ENCODE measurements at regions not wholly inside any gene's neighbourhood (a gene's known extent, or its start where the extent isn't known, plus 50 kb on each side); places are given as distances from the start of the nearest gene placed in this dataset.

DNA sequence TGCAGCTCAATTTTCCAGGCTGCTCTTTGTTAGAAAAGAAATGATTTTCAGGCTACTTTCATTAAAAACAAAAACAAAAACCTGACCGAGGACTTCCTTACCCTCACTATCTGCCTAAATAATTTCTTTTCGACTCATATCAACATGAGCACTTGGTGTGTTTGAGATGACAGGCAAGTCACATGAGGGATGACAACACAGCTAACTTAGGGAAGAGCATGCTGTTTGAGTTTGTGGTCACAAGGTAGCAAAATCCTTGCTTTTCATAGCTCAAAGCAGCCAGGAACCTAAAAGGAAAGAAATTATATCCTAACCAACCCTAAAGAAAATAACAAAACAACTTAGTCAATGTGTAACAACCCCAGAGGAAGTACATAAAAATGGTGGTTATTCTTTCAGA lies 459.5 kb downstream of the KIF16B start:
- no peak for DNase-seq

- no peak for DNase-seq
These were observed 461.3 kb downstream of the KIF16B start for GRCh38 chr20:16111852-16112412.

DNA sequence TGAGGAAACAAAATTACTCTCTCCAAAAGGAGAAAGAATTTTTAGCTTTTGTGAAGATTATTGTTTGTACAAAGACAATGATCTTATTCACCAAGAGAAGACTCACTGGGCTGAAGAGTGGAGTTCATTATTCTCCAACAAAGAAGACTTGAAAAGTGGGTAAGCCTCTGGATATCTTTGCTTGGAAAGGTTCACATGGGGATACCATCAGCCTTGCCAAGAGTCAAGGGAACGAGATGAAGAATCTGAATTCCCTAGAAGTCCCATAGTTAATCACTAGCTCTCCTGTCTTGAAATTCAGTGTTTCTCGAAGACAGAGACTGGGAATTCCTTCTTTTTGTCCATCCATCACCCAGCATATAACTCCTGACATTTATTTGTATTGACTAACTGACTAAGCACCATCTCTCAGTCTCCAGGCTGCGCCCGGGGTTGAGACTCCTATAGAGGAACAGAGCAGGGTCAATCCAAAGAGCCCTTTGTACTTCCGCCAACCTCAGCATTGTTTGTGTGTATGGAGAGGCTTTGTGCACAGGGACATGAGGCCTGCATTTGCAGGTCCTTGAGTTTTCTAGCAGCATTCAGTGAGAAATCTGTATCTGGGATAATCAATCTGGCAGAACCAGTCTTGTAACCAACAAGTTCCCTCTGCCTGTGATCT lies 461.9 kb downstream of the KIF16B start:
- no peak for DNase-seq

- DNase-seq: peak; percentile 36
These were observed 465.9 kb downstream of the KIF16B start for GRCh38 chr20:16107172-16107870.

GRCh38 chr20:16106191-16106849 lies 466.9 kb downstream of the KIF16B start:
- DNase-seq: no peak

GRCh38 chr20:16104783-16105182 lies 468.5 kb downstream of the KIF16B start:
- DNase-seq: no peak

All from retina (tissue), 1 donor.